Dedifferentiated amniotic fluid mesenchymal stem cell (primary cell): ENCODE measurements at regions not wholly inside any gene's neighbourhood (a gene's known extent, or its start where the extent isn't known, plus 50 kb on each side); places are given as distances from the start of the nearest gene placed in this dataset.
"Not testable (repeated sequence)": the region's sequence is repeated elsewhere in the genome, so short reads cannot be mapped to it uniquely, and the experiment has no call there.

ENCODE experiments used
- DNase-seq: peaks from one replicate; pipeline ENCODE4 v3.0.0-alpha.2; 2016; ENCODE audit errors: extremely low spot score

- DNase-seq = no peak
These were observed 232.6 kb upstream of the FERD3L start for GRCh38 chr7:19377611-19378344.

GRCh38 chr7:19376538-19376937 lies 231.3 kb upstream of the FERD3L start:
- no peak for DNase-seq

GRCh38 chr7:19375976-19376375 lies 230.8 kb upstream of the FERD3L start:
- no peak for DNase-seq

GRCh38 chr7:19373334-19373733 lies 228.1 kb upstream of the FERD3L start:
- DNase-seq = no peak

GRCh38 chr7:19369806-19370205 lies 224.6 kb upstream of the FERD3L start:
- DNase-seq = no peak

- DNase-seq = no peak
These were observed 224.0 kb upstream of the FERD3L start for GRCh38 chr7:19369182-19369581.

GRCh38 chr7:19368491-19368925 lies 223.3 kb upstream of the FERD3L start:
- DNase-seq = no peak

GRCh38 chr7:19364950-19365349 lies 219.7 kb upstream of the FERD3L start:
- no peak for DNase-seq

- DNase-seq = no peak
These were observed 216.9 kb upstream of the FERD3L start for GRCh38 chr7:19362099-19362498.

GRCh38 chr7:19353180-19353579 lies 208.0 kb upstream of the FERD3L start:
- no peak for DNase-seq

GRCh38 chr7:19352305-19352695 lies 207.1 kb upstream of the FERD3L start:
- no peak for DNase-seq

GRCh38 chr7:19351341-19352304 lies 206.4 kb upstream of the FERD3L start:
- no peak for DNase-seq

- no peak for DNase-seq
These were observed 194.3 kb upstream of the FERD3L start for GRCh38 chr7:19339512-19339911.

GRCh38 chr7:19338512-19338911 lies 193.3 kb upstream of the FERD3L start:
- not testable (repeated sequence) for DNase-seq

GRCh38 chr7:19336836-19337383 lies 191.7 kb upstream of the FERD3L start:
- DNase-seq = no peak

GRCh38 chr7:19333706-19334105 lies 188.5 kb upstream of the FERD3L start:
- no peak for DNase-seq

- no peak for DNase-seq
These were observed 181.8 kb upstream of the FERD3L start for GRCh38 chr7:19327018-19327417.

- no peak for DNase-seq
These were observed 176.8 kb upstream of the FERD3L start for GRCh38 chr7:19322002-19322401.

- DNase-seq = no peak
These were observed 173.1 kb upstream of the FERD3L start for GRCh38 chr7:19318287-19318686.

- no peak for DNase-seq
These were observed 172.2 kb upstream of the FERD3L start for GRCh38 chr7:19317461-19317860.

- no peak for DNase-seq
These were observed 167.2 kb upstream of the FERD3L start for GRCh38 chr7:19312416-19312815.

- no peak for DNase-seq
These were observed 162.3 kb upstream of the FERD3L start for GRCh38 chr7:19307554-19307953.

GRCh38 chr7:19305698-19306097 lies 160.5 kb upstream of the FERD3L start:
- no peak for DNase-seq
